Non-pigmented ciliary epithelial cell (primary cell): ENCODE measurements at regions not wholly inside any gene's neighbourhood (a gene's known extent, or its start where the extent isn't known, plus 50 kb on each side); places are given as distances from the start of the nearest gene placed in this dataset.
"Not testable (repeated sequence)": the region's sequence is repeated elsewhere in the genome, so short reads cannot be mapped to it uniquely, and the experiment has no call there.

ENCODE experiments used
- DNase-seq: peaks from one replicate; pipeline ENCODE4 v3.0.0-alpha.2; 2010; ENCODE audit warnings: low read depth

DNA sequence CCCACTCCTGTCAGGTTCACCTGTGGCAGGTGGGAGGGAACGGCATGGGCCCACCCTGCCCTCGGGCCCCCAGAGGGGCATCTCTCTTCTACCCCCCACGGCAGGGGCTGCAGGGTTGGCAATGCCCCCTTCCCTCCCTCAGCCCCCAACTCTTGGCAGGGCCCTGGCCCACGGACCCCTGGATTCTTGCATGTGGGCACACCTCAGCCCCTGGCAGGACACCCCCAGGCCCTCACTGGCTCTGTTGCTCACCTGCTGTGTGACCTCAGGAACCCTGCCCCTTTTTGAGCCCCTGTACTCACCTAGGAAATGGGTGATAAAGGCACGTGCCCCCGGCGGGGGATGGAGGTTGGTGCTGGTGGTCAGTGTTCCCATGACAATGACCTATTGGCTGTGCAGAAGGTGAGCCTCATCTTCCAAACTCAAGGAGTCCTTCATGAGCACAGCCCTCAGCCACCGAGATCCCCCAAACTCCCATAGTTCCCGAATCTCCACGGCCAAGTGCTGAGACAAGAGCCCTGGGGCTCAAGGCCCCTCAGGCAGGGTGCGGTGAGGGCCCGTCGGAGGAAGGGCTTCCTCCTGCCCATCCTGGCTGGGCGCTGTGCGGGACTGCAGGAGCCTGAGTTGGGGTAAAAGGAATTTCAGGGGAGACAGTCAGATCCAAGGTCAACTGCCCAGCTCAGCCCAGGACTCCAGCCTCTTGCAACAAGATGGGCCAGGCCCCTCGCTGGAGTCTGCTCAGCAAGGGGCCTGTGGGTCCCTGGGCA lies 198.2 kb downstream of the IGLL1 start:
- no peak for DNase-seq

DNA sequence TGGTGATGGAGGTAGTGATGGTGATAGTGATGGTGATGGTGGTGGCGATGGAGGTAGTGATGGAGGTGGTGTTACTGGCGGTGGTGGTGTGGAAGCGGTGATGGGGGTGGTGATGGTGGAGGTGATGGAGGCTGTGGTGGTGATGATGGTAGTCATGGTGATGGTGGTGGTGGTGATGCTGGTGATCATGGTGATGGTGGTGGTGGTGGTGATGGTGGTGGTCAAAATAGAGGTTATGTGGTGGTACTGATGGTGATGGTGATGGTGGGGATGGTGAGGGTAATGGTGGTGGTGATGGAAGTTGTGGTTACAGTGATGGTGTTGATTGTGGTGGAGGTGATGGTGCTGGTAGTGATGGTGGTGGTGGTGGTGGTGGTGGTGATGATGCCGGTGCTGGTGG lies 199.2 kb downstream of the IGLL1 start:
- no peak for DNase-seq

DNA sequence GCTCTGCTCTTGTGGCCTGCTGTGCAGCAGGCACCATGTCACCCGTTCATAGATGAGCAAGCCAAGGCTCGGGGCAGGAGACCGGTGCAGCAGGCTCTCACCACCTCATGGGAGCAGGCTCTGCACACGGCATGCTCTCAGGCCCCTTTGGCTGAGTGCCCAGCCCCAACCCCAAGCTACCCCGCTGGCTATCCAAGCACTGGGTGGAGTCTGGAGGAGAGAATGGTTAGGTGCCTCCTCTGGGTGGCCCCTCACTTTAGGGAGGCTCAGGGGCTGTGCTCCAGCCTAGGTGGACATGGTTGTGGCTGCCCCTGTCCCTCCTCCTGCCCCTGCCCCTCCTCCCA lies 199.9 kb downstream of the IGLL1 start:
- no peak for DNase-seq

DNA sequence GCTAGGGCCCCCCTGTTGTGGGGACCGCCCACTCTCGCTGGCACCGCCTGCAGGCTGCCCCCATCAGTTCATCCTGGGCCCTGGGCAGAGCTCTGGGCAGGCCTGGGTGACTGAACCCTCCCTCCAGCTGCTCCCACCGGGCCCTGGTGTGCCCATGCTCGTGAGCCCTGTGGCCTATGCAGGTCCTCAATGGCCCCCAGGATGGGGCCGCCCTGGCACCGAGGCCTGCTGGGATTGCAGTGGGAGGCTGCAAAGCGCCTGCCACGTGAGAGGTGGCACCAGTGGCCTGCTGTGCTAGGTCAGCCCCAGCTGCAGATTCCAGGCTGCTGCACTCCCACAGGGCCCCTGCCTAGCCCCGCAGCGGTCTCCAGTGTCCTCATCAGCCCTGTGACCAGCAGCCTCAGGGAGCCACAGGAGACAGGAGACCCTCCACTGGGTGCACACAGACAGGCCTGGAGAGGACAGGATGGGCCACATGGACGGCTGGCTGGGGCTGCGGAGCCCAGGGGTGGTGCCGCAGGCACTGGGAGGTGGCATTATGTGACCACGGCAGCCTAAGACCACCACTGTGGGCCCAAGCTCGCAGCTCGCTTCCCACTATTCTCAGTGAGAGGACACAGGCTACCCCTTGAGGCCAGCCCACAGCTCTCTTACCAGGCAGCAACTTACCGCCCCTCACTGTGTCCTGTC lies 199.4 kb downstream of the BCR start:
- not testable (repeated sequence) for DNase-seq

DNA sequence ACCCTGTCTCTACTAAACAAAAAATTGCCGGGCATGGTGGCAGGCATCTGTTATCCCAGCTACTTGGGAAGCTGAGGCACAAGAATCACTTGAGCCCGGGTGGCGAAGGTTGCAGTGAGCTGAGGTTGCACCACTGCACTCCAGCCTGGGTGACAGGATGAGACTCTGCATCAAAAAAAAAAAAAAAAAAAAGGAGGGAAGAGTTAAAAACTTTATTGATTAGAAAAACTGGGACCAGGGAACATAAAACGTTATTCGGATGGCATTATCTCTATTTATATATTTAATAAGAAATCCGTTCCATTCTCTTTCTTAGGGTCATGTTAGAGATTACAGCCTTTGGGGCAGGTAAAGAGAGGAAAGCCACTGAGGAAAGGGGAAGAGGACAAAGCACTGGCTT lies 197.5 kb downstream of the BCR start:
- DNase-seq, result no peak

DNA sequence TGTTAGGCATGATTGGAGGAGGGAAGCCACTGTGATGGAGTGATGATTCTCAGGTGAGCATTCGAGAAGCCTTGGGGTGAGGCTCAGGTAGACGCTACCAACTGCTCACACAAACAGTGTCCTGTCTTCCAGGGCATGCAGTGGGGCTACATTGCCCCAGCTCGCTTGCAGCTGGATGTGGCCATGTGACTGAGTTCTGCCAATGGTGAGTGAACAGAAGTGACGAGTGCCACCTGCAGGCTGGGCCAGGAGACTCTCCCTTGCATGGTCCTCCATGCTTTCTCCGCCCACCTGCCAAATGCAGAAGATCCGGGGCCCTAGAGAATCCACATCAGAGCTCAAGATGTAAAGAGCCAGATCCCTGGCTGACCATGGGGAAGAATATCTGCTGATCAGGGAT lies 195.9 kb downstream of the BCR start:
- DNase-seq, result no peak

DNA sequence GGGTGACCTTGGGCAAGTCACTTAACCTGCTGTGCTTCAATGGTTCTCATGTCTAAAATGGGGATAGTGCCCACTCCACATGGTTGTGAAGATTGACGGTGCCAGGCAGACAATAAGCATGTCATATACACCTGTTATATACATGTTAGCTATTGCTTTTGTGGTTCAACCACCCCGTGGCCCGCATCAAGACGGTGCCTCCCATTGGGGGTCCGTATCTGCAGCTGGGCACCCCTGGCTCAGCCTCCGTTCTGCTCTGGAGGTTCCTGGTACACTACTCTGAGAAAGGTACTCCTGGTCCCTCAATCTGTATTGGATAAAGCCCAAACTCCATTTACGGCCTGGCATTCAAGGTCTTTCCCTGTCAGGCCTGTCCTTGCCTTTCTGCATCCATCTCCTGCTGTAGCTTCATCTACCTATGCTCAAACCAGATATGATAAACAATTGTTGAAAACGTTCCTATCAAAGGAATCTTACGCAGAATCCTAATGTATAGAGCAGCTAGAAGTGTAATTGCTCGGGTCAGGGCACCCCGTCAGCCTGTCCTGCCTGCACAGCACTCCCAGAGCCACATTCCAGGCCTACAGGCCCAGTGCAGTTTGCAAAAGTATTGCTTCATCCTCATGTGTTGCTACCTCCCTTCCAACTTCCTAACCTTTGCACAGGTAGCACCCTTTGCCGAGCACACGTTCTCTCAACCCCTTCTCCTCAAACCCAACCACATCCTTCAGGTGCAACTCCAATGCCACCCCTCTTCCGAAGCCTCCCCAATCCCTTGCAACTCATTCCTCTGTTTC lies 194.9 kb downstream of the BCR start:
- no peak for DNase-seq

DNA sequence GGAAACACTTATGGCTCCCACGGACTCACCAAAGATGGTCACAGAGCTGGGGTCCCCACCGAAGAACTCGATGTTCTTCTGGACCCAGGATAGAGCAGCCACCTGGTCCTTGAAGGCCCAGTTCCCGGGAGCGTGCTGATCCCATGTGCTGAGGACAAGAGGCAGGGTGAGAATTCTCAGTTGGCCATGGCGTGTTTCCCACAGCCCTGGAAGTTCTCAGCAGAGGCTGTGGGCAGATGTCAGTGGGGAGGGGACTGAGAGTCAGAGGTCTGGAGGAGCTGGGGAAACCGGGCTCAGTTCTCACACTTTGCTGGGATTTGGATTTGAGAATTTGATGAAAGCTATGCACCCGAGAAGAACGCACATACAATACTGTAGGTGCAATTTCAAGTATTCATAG lies 193.3 kb downstream of the BCR start:
- no peak for DNase-seq

DNA sequence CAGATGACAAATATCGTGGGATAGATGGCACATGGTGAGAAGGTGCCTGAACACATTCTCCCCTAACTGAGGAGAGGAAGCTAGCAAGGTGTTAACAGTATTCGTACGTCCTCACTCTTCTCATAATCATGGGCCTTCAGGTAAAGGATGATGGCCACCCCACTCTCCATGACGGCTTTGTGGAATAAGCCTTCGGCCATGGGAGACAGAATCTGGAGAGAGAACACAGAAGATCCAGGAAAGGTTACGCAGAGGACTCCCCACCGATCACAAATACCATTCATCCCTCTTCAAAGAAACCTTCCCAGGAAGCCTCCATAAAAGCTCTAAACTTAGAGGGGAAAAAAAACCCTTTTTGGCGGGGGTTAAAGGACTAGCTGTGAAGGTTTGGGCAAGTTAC lies 189.9 kb downstream of the BCR start:
- DNase-seq, result no peak

DNA sequence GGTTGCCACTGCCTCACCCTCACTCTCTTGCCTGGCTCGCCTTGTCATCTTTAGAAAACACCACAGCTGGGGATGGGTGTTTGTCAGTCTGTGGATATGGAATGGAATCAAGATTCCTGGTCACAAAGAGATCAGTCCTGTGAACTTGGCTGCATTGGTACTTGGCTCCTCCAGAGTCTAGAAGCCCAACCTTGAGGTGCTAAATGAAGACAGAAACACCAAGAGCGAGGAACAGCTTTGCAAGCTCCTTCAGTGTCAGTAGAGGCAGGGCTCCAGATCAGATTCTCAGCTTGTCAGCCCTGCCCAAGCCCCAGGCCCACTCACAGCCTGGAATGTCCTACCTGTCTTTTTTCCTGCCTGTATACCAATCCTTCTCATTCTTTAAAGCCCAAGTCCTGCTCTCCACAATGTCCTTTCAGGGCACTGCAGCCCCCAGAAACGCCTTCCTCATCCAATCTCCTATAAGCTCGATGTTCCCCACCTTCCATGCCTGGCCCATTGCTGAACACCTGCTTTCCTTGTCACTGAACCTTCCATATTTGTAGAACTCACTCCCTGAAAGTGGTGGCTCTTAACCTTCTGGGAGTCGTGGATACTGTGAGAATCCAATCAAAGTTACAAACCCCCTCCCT lies 188.9 kb downstream of the BCR start:
- no peak for DNase-seq
